ENCODE measurements at regions not wholly inside any gene's neighbourhood (a gene's known extent, or its start where the extent isn't known, plus 50 kb on each side); places are given as distances from the start of the nearest gene placed in this dataset.

- DNase-seq, result no peak
These were observed 230.4 kb upstream of the SPRED2 start for GRCh38 chr2:65662654-65663432.

GRCh38 chr2:65661980-65662653, 229.7 kb upstream of the SPRED2 start:
- DNase-seq, result no peak

- no peak for DNase-seq
These were observed 227.9 kb upstream of the SPRED2 start for GRCh38 chr2:65660340-65660739.

GRCh38 chr2:65658881-65659280, 226.5 kb upstream of the SPRED2 start:
- DNase-seq, result no peak

GRCh38 chr2:65658266-65658665, 225.9 kb upstream of the SPRED2 start:
- DNase-seq, result no peak

- no peak for DNase-seq
These were observed 223.8 kb upstream of the SPRED2 start for GRCh38 chr2:65656160-65656718.

- DNase-seq, result no peak
These were observed 222.6 kb upstream of the SPRED2 start for GRCh38 chr2:65655000-65655399.

GRCh38 chr2:65654496-65654895, 222.1 kb upstream of the SPRED2 start:
- DNase-seq, result no peak

- no peak for DNase-seq
These were observed 219.7 kb upstream of the SPRED2 start for GRCh38 chr2:65652066-65652465.

GRCh38 chr2:65649811-65650589, 217.6 kb upstream of the SPRED2 start:
- DNase-seq, result no peak

- DNase-seq, result no peak
These were observed 214.9 kb upstream of the SPRED2 start for GRCh38 chr2:65647249-65647842.

GRCh38 chr2:65640793-65641103, 208.3 kb upstream of the SPRED2 start:
- DNase-seq, result no peak

GRCh38 chr2:65639156-65639864, 206.9 kb upstream of the SPRED2 start:
- DNase-seq, result no peak

- no peak for DNase-seq
These were observed 206.0 kb upstream of the SPRED2 start for GRCh38 chr2:65638443-65638842.

GRCh38 chr2:65636813-65637483, 204.5 kb upstream of the SPRED2 start:
- no peak for DNase-seq

GRCh38 chr2:65636024-65636423, 203.6 kb upstream of the SPRED2 start:
- no peak for DNase-seq

- no peak for DNase-seq
These were observed 201.9 kb upstream of the SPRED2 start for GRCh38 chr2:65634304-65634703.

- no peak for DNase-seq
These were observed 198.2 kb upstream of the SPRED2 start for GRCh38 chr2:65630643-65631042.

GRCh38 chr2:65628156-65628555, 195.8 kb upstream of the SPRED2 start:
- DNase-seq, result no peak

- DNase-seq, result no peak
These were observed 194.4 kb upstream of the SPRED2 start for GRCh38 chr2:65626831-65627230.

GRCh38 chr2:65625982-65626381, 193.6 kb upstream of the SPRED2 start:
- DNase-seq, result no peak

- DNase-seq, result no peak
These were observed 190.6 kb upstream of the SPRED2 start for GRCh38 chr2:65622951-65623535.

Measured in activated effector memory CD4-positive, alpha-beta T cell treated with anti-CD3 and anti-CD28 coated beads, Interleukin-2, amount 50 U/mL, for 16 hours (primary cell).